Transverse colon (tissue), 4 donors: ENCODE measurements at regions not wholly inside any gene's neighbourhood (a gene's known extent, or its start where the extent isn't known, plus 50 kb on each side); places are given as distances from the start of the nearest gene placed in this dataset.

Experiments
- DNase-seq: peaks from one replicate; pipeline ENCODE4 v3.0.0-alpha.2; 2019
- H3K27ac ChIP-seq, 4 donors: fragments of 200-600 bp; sonication (generic); 2 replicates each; pipeline ENCODE4 v1.5.1; 2016 to 2018; ENCODE audit warnings: inconsistent platforms in 4 of 4
- H3K27me3 ChIP-seq: fragments of 200-600 bp; sonication (generic); 2 replicates; pipeline ENCODE4 v1.5.1; 2017; ENCODE audit warnings: inconsistent platforms
- H3K36me3 ChIP-seq, 4 donors: fragments of 200-600 bp; sonication (generic); 2 replicates each; pipeline ENCODE4 v1.5.1; 2017 to 2019; ENCODE audit warnings: inconsistent platforms in 4 of 4
- H3K4me1 ChIP-seq, 4 donors: fragments of 200-600 bp; sonication (generic); 2 replicates each; pipeline ENCODE4 v1.5.1; 2017 to 2020; ENCODE audit warnings: inconsistent platforms in 4 of 4
- H3K4me3 ChIP-seq, 4 donors: fragments of 200-600 bp; sonication (generic); 1 replicate in 1 of 4; 2 replicates in 3 of 4; pipeline versions ENCODE4 v1.5.1 to v1.6.1; 2017 to 2019; ENCODE audit warnings: inconsistent platforms in 4 of 4
- H3K9me3 ChIP-seq, 2 donors: fragments of 200-600 bp; sonication (generic); 2 replicates each; pipeline ENCODE4 v1.5.1; 2017 to 2019; ENCODE audit warnings: inconsistent platforms in 2 of 2
- EP300 ChIP-seq: sonication (generic); formaldehyde crosslinking; IDR thresholded peaks from one replicate; pipeline ENCODE4 v1.6.1; 2017; ENCODE audit warnings: antibody characterized with exemption, low read depth
- POLR2A ChIP-seq: fragments of 450-650 bp; IDR thresholded peaks from one replicate; pipeline ENCODE4 v1.6.1; 2016; ENCODE audit warnings: antibody characterized with exemption, mild to moderate bottlenecking, moderate library complexity
- POLR2AphosphoS5 ChIP-seq, 3 donors: sonication (generic); formaldehyde crosslinking; IDR thresholded peaks; one replicate each; pipeline ENCODE4 v1.6.1; 2016; ENCODE audit warnings: antibody characterized with exemption in 3 of 3
- WGBS, 2 donors: methylation state at CpG; one replicate each; pipeline ENCODE4 v1.1.5; 2018; ENCODE audit warnings: low coverage in 1 of 2; 5-methylcytosine and 5-hydroxymethylcytosine counted together
- in situ Hi-C, 4 donors: fragments of 200-750 bp; cut with MboI; loops; one replicate each; pipeline versions ENCODE4 v1.15.0 to v1.15.1; 2017; ENCODE audit warnings: low sequenced_read_pairs in 3 of 4, low pct_ligation_motif_present in 1 of 4, low pct_unique_long_range_greater_than_20kb in 1 of 4
- intact Hi-C: fragments of 100-400 bp; cut with DNase I; formaldehyde crosslinking; loops from one replicate; pipeline ENCODE4 v1.15.1; 2023; ENCODE audit warnings: low total_unique reads
- TF ChIP-seq, protein P1 (sequence below), 5 experiments: fragments of 200-600 bp in 3 of 5; fragments of 450-650 bp in 2 of 5; sonication (generic) in 3 of 5; IDR thresholded peaks; 1 replicate in 2 of 5; 2 replicates in 3 of 5; pipeline ENCODE4 v1.5.1; 2016 to 2017; ENCODE audit warnings: antibody characterized with exemption in 5 of 5, inconsistent platforms in 3 of 5, mild to moderate bottlenecking in 2 of 5, moderate library complexity in 1 of 5

- TF ChIP-seq EP300 (no peak), POLR2A (no peak), POLR2AphosphoS5 (IDR thresholded peaks at IDR 0.05) (no peak)
- TF ChIP-seq, protein P1, sequence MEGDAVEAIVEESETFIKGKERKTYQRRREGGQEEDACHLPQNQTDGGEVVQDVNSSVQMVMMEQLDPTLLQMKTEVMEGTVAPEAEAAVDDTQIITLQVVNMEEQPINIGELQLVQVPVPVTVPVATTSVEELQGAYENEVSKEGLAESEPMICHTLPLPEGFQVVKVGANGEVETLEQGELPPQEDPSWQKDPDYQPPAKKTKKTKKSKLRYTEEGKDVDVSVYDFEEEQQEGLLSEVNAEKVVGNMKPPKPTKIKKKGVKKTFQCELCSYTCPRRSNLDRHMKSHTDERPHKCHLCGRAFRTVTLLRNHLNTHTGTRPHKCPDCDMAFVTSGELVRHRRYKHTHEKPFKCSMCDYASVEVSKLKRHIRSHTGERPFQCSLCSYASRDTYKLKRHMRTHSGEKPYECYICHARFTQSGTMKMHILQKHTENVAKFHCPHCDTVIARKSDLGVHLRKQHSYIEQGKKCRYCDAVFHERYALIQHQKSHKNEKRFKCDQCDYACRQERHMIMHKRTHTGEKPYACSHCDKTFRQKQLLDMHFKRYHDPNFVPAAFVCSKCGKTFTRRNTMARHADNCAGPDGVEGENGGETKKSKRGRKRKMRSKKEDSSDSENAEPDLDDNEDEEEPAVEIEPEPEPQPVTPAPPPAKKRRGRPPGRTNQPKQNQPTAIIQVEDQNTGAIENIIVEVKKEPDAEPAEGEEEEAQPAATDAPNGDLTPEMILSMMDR (IDR thresholded peaks at IDR 0.05) = no peak
- no peak for DNase-seq
- WGBS, 2 donors = 90 to 94% methylated on average over 5 of the region's 5 CpGs
Measured at GRCh38 chr12:79534029-79534867, 156.5 kb downstream of the PAWR start.

GRCh38 chr12:79532907-79533288, 157.9 kb downstream of the PAWR start:
- no peak for DNase-seq
- intact Hi-C loops (no loop called here), in situ Hi-C loops (loop anchor here in 1 of 4 donors (25.0 kb wide), 1 partner anchor 121 kb away; no protein-coding TSS in a partner anchor)
- no peaks in the 10 kb centered on the region for H3K36me3 ChIP-seq
- no peak overlapping the region for H3K27ac ChIP-seq
- TF ChIP-seq EP300 (no peak), POLR2A (no peak), POLR2AphosphoS5 (IDR thresholded peaks at IDR 0.05) (no peak)
- 85% methylated on average over 7 of the region's 7 CpGs; no CpG with 5 or more reads in 1 of the 2 donors for WGBS, 2 donors
- H3K27me3 ChIP-seq = no peaks in the 10 kb centered on the region
- H3K9me3 ChIP-seq = no peaks in the 10 kb centered on the region
- no peaks in the 10 kb centered on the region for H3K4me1 ChIP-seq
- H3K4me3 ChIP-seq = no peak overlapping the region

More at GRCh38 chr12:79534029-79534867, 156.5 kb downstream of the PAWR start:
- no peaks in the 10 kb centered on the region for H3K9me3 ChIP-seq
- no peaks in the 10 kb centered on the region for H3K36me3 ChIP-seq
- in situ Hi-C loops = loop anchor here in 1 of 4 donors (25.0 kb wide), 1 partner anchor 122 kb away; no protein-coding TSS in a partner anchor
- H3K4me3 ChIP-seq = no peak overlapping the region
- no peaks in the 10 kb centered on the region for H3K27me3 ChIP-seq
- no peaks in the 10 kb centered on the region for H3K4me1 ChIP-seq
- H3K27ac ChIP-seq = no peak overlapping the region
- intact Hi-C loops = no loop called here

- Histone ChIP-seq H3K4me3 (no peak overlapping the region), H3K27ac (no peak overlapping the region), H3K36me3 (no peaks in the 10 kb centered on the region), H3K9me3 (no peaks in the 10 kb centered on the region), H3K27me3 (no peaks in the 10 kb centered on the region), H3K4me1 (no peaks in the 10 kb centered on the region)
- in situ Hi-C loops = loop anchor here in 1 of 4 donors (25.0 kb wide), 1 partner anchor 119 kb away; no protein-coding TSS in a partner anchor
- intact Hi-C loops = no loop called here
- TF ChIP-seq, protein P1 (IDR thresholded peaks at IDR 0.05) = no peak
- no peak for TF ChIP-seq POLR2AphosphoS5 (IDR thresholded peaks at IDR 0.05)
- TF ChIP-seq EP300 = no peak
- no peak for TF ChIP-seq POLR2A
- no peak for DNase-seq
- WGBS, 2 donors = 88% methylated on average over 4 of the region's 4 CpGs; no CpG with 5 or more reads in 1 of the 2 donors
Measured at GRCh38 chr12:79531518-79531917, 159.2 kb downstream of the PAWR start.

DNA sequence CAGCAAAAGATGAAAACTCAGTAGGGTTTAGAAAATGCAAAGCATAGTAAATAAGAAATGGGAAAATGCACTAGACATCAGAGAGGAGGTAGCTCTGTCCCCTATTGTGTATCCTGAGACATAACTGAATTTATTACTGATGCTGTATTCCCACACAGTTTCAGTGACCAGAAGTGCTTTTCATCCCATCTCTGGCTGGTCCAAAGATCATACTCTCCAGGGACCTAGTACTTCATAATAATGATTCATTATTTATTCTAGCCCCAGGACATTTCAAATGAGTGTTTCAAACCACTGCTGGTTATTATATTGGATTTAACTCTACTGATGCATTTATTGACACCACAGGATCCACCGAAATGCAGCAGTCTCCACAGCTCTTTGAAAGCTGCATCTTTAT, 163.3 kb downstream of the PAWR start:
- H3K4me3 ChIP-seq = no peak overlapping the region
- H3K27me3 ChIP-seq = no peaks in the 10 kb centered on the region
- TF ChIP-seq POLR2AphosphoS5 (IDR thresholded peaks at IDR 0.05) (no peak), POLR2A (no peak), EP300 (no peak)
- TF ChIP-seq, protein P1 (IDR thresholded peaks at IDR 0.05) = no peak
- no peaks in the 10 kb centered on the region for H3K36me3 ChIP-seq
- in situ Hi-C loops (loop anchor here in 1 of 4 donors (25.0 kb wide), 1 partner anchor 115 kb away; no protein-coding TSS in a partner anchor), intact Hi-C loops (no loop called here)
- H3K9me3 ChIP-seq = no peaks in the 10 kb centered on the region
- H3K27ac ChIP-seq = no peak overlapping the region
- no peaks in the 10 kb centered on the region for H3K4me1 ChIP-seq
- DNase-seq = no peak
- WGBS, 2 donors = 93% methylated on average over 1 of the region's 1 CpG; no CpG with 5 or more reads in 1 of the 2 donors
